Activated CD8-positive, alpha-beta memory T cell treated with anti-CD3 and anti-CD28 coated beads for 48 hours (primary cell): ENCODE measurements at regions not wholly inside any gene's neighbourhood (a gene's known extent, or its start where the extent isn't known, plus 50 kb on each side); places are given as distances from the start of the nearest gene placed in this dataset.

ENCODE experiments used
- DNase-seq, 3 experiments: peaks; one replicate each; pipeline ENCODE4 v3.0.0-alpha.2; 2020; ENCODE audit warnings: low read depth in 2 of 3, low spot score in 2 of 3

DNA sequence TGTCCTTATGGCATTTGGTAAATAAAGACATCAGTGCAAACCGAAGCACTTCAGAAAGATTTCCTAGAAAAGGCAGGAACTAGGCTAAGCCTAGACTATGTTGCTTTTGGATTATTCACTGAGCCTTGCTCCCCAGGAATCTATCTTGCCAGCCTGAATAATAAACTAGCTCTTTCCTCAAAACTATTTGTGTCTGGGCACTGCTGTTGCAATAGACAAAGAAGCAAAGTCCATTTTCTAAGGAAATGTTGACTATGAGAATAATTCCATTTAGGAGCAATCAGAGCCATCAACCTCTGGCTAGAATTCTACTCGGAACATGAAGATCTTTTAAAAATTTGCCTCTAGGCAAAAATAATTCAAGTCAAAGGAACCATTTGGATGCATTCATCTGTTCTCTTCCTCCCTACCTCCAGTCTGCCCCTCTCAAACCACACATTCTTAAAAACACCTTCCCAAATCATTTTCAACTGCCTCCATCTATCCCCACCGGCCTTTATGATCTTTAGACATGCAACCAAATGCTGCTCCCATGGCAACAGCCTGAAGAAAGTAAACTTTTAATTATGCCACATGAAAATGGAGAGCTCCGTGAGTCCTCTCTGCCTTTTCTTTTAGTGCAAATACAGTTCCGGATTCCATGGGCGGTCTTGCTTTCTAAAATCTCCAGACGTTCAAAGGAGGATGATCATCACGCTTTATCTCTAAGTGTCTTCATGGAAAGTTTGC lies 61.5 kb upstream of the FZD10 start:
- no peak for DNase-seq

DNA sequence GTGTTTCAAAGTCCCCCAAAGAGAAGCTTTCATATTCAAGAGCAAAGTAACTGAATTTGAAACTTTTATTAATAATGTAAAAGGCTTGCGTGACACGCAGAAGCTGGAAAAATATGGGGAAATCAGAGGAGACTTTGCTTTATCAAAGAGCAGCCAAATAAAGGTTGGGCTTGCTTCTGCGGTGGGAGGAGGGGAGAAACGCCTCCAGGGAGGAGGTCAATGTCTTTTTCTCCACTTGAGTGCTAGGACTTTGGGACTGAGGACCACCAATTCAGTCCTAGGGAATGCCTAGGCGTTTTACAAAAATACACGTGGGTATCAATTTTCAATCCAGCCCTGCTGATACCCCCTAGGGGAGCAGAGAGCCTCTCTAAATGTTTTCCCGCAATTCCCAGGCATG lies 60.9 kb upstream of the FZD10 start:
- DNase-seq = no peak

DNA sequence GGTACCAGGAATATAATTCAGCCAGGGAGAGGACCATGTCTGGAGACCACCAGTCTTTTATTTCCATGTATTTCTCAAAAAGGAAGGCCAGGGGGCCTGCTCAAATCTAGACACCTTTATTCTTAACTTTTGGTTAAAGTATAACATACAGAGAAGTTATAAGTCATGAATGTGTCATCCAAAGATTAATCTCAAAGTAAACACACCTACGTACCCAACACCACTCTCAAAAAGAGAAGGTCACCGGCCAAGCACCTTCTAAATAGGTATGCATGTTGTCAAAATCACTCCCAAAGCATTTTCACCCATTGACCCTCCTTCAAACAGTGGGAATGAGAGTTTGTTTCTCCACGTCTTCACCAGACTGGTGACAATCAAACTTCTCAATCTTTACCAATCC lies 60.0 kb upstream of the FZD10 start:
- no peak for DNase-seq

DNA sequence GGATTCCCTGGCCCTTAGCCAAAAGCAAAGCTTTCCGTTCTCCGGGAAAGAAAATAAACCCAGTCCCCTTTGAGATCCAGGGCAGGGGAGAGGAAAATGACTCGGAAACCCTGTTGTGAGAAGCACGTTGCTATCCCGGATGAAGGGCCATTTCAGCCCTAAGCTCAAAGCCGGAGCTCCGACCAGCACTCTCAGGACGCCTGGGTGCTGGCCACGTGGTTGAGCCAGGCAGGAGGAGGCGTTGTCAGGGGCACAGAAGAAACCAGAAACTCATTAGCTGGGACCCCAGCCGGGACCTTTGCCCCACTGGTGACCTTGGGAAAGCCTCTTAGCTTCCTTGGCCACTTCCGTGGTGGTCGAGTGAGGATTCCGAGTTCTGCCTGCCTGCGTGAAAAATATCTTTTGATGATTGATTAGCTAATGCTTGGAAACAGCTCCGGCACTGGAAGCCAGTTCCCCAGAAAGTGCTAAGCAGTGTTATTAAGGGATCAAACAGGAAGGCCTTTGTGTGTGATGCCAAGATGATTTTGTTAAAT lies 57.6 kb upstream of the FZD10 start:
- no peak for DNase-seq

DNA sequence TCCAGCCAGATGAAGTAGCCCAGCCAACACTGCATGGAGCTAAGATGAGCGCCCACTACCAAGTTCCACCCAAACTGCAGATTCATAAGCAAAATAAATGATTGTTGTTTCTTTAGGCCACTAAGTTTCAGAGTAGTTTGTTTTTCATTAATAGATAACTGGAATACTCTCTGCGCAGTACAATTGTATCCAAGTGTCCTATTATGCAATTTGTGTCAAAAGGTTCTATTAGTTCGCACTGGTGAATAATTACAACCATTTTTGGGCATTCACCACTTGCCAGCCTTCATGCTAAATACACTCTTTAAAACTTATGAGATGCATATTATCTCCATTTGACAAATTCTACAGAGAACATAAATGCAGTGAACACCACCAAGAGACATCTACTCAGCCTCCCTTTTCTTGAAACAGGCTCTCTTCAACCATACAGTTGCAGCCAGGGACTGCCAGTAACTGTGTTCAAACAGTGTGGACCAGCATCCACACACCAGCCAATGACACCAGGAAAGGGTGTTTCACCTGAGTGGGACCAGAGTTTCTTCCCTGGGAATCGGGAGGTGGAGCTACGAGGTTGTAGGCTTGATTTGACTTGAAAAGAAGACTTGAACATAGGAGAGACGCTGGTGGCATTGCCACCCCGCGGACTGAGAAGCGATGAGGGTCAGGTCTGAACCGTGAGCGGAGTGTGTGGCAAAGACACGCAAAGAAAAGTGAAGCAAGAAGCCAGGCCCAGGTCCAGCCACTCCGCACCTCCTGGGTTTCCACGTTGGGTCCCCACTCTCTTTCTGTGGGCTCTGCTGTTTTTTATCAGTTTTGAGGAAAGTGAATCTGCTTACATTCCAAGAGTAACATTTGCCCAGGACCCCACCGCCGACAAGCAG lies 53.0 kb upstream of the FZD10 start:
- DNase-seq = no peak

DNA sequence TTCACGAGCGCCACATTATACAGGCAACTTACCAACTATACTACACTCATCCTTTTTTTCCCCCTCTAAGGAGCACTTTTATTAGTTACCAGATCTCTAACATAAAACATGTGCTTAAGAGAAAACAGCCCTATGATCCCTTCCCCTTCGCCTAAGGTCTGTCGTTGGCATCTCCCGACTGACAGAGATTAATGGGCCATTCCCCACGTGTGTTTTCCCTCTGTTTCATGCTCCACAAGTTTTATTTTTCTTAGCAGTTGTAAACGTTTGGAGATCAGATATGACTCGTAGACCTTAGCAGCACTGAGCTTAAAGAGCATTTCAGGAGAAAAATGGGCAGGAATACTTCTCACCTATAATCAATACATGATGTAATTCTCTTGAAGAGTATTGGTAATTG lies 51.4 kb upstream of the FZD10 start:
- no peak for DNase-seq

DNA sequence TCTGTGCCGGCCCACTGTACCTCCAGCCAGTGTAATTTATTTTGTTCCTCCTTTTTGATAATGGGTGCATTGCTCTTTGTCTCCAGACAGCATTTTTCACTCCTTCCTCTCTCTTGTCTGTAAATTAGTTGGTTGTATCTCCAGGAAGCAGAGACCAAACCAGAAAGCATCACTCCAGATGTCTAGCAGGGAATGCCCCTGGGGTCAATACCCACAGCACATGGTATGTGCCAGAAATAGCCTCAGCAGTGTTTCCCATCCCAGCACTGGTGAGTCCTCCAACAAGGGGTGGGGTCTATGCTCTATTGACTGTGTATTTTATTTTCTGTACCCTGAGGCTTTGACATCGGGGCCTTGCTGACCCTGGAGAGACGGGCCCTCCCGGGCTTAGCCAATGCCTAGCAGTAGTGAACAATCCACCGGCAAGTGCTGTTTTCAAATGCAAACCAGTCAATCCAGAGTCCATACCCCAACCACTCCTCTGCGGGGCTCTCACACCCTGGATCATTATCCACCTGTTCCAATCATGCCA lies 50.2 kb upstream of the FZD10 start:
- DNase-seq = no peak
